K562 (cell line): ENCODE measurements at regions not wholly inside any gene's neighbourhood (a gene's known extent, or its start where the extent isn't known, plus 50 kb on each side); places are given as distances from the start of the nearest gene placed in this dataset.

Source experiments
- ATAC-seq: fragments of 200-7000 bp; cut with Tn5 transposase; 3 replicates; pipeline ENCODE4 v1.9.1; 2020; ENCODE audit warnings: moderate library complexity
- BruUV-seq: library from RNA; stranded (reverse); fragments of 400-500 nt; replicated peaks from 2 replicates; lab custom pipeline; 2021; lab: Mats Ljungman, UMichigan
- CTCF ChIA-PET: fragments of 300-600 bp; formaldehyde crosslinking; extraction: SDS; loops from one replicate; lab custom pipeline; 2021; ENCODE audit warnings: low intra/inter-chr PET ratio; lab: Yijun Ruan, JAX
- POLR2A ChIA-PET: fragments of 300-600, 350-650 bp; sonication (Branson Sonifier 250); formaldehyde crosslinking; extraction: SDS; loops from one replicate; lab custom pipeline; 2021; ENCODE audit warnings: antibody characterized with exemption, inconsistent platforms; lab: Yijun Ruan, JAX
- DNase-seq, 4 experiments: peaks; one replicate each; pipeline versions ENCODE4 v3.0.0 to v3.0.0-alpha.2; 2011 to 2018; ENCODE audit warnings: low spot score in 3 of 4, mixed read lengths in 3 of 4; ENCODE audit errors: extremely low read depth in 1 of 4
- FAIRE-seq: peaks from 2 replicates; lab custom pipeline; 2011; peaks lifted over from hg19 to GRCh38; lab: Jason Lieb, UNC
- H2AFZ ChIP-seq: 2 replicates; pipeline ENCODE4 v1.6.0; 2011; ENCODE audit warnings: low read depth, low read length, control low read depth, inconsistent platforms
- H3K27ac ChIP-seq: fragments of 200-600 bp; 3 replicates; pipeline ENCODE4 v1.8.0; 2011; ENCODE audit warnings: low read depth, mild to moderate bottlenecking, control low read depth, inconsistent platforms, low read length, moderate library complexity, mixed read lengths; ENCODE audit errors: extremely low read depth
- H3K27me3 ChIP-seq, 2 experiments: fragments of 300-600 bp in 1 of 2; 2 replicates in 1 of 2; 3 replicates in 1 of 2; pipeline versions ENCODE4 v1.6.0 to v1.8.0; 2011; ENCODE audit warnings: inconsistent platforms in 2 of 2, low read length in 2 of 2, mild to moderate bottlenecking in 1 of 2, mixed read lengths in 1 of 2, moderate library complexity in 1 of 2; ENCODE audit not compliant: control insufficient read depth in 2 of 2, insufficient read depth in 2 of 2
- H3K36me3 ChIP-seq: fragments of 300-600 bp; 3 replicates; pipeline ENCODE4 v1.8.0; 2011; ENCODE audit warnings: mild to moderate bottlenecking, low read length, inconsistent platforms; ENCODE audit not compliant: control insufficient read depth, insufficient read depth
- H3K4me1 ChIP-seq, 2 experiments: fragments of 200-600 bp in 1 of 2; replicated peaks in 1 of 2; 2 replicates in 1 of 2; 3 replicates in 1 of 2; pipeline versions ENCODE4 v1.5.1 to v1.8.0; 2011; ENCODE audit warnings: inconsistent platforms in 2 of 2, low read length in 2 of 2, mild to moderate bottlenecking in 1 of 2, mixed read lengths in 1 of 2, moderate library complexity in 1 of 2; ENCODE audit not compliant: control insufficient read depth in 2 of 2, insufficient read depth in 2 of 2
- H3K4me2 ChIP-seq: 2 replicates; pipeline ENCODE4 v1.6.1; 2011; ENCODE audit warnings: low read length, control low read depth, inconsistent platforms, mixed read lengths; ENCODE audit not compliant: insufficient read depth
- H3K4me3 ChIP-seq: fragments of 200-600 bp; sonication (generic), shearing (Covaris generic); 2 replicates; pipeline ENCODE4 v1.5.1; 2016; ENCODE audit warnings: control low read depth, inconsistent platforms
- H3K79me2 ChIP-seq: fragments of 200-600 bp; 3 replicates; pipeline ENCODE4 v1.8.0; 2011; ENCODE audit warnings: low read length, inconsistent platforms; ENCODE audit not compliant: control insufficient read depth, insufficient read depth
- H3K9ac ChIP-seq, 2 experiments: 2 replicates each; pipeline versions ENCODE4 v1.6.0 to v1.6.1; 2011; ENCODE audit warnings: low read depth in 2 of 2, low read length in 2 of 2, control low read depth in 1 of 2, inconsistent platforms in 1 of 2, mild to moderate bottlenecking in 1 of 2, mixed read lengths in 1 of 2; ENCODE audit not compliant: insufficient read depth in 1 of 2
- H3K9me1 ChIP-seq: one replicate; pipeline ENCODE4 v1.6.0; 2011; ENCODE audit warnings: inconsistent platforms, mild to moderate bottlenecking, low read length, moderate library complexity; ENCODE audit not compliant: control insufficient read depth, insufficient read depth
- H3K9me3 ChIP-seq: replicated peaks from 2 replicates; pipeline ENCODE4 v1.5.1; 2011; ENCODE audit warnings: low read depth, low read length, inconsistent platforms; ENCODE audit not compliant: control insufficient read depth, insufficient read depth
- H4K20me1 ChIP-seq: replicated peaks from 2 replicates; pipeline ENCODE4 v1.6.1; 2011; ENCODE audit warnings: low read length, inconsistent platforms, mixed read lengths; ENCODE audit not compliant: control insufficient read depth, insufficient read depth
- FOS ChIP-seq: IDR thresholded peaks from 3 replicates; pipeline ENCODE4 v1.6.1; 2011; ENCODE audit not compliant: insufficient read length; ENCODE audit errors: extremely low read depth
- HSF4 ChIP-seq: fragments of 250-450 bp; sonication (Bioruptor Pico); IDR thresholded peaks from 2 replicates; pipeline ENCODE4 v2.1.2; 2022; ENCODE audit warnings: mild to moderate bottlenecking, moderate library complexity, borderline replicate concordance
- NEUROD1 ChIP-seq: fragments of 150-350 bp; IDR thresholded peaks from 2 replicates; pipeline ENCODE4 v1.6.1; 2014; ENCODE audit warnings: borderline replicate concordance, low read length, low read depth; ENCODE audit not compliant: partially characterized antibody
- SRSF7 ChIP-seq: fragments of 200-400 bp; formaldehyde crosslinking; optimal IDR thresholded peaks from 2 replicates; pipeline ENCODE3; 2017; ENCODE audit warnings: mild to moderate bottlenecking, low read depth, low read length
- TFAM ChIP-seq: fragments of 250-450 bp; sonication (Bioruptor Pico); conservative IDR thresholded peaks from 2 replicates; pipeline ENCODE4 v1.5.0; 2021; ENCODE audit warnings: mild to moderate bottlenecking, moderate library complexity
- WGBS: fragments of 100-300 bp; shearing (Covaris generic); methylation state at CpG from one replicate; pipeline ENCODE4 v1.1.6; 2016; ENCODE audit warnings: low coverage, mixed read lengths; ENCODE audit not compliant: insufficient coverage; ENCODE audit errors: missing lambda C conversion rate; 5-methylcytosine and 5-hydroxymethylcytosine counted together
- in situ Hi-C: fragments of 300-500 bp; cut with MboI; formaldehyde crosslinking; loops from 4 replicates; pipeline ENCODE4 v1.15.0; 2018; ENCODE audit warnings: inconsistent platforms, mixed read lengths
- intact Hi-C: fragments of 100-400 bp; cut with micrococcal nuclease; formaldehyde crosslinking; loops from 2 replicates; pipeline ENCODE4 v1.14.2; 2022
- TF ChIP-seq, protein P1 (sequence below), 2 experiments: fragments of 450-650 bp; IDR thresholded peaks; 2 replicates each; pipeline ENCODE4 v1.6.1; 2016

DNA sequence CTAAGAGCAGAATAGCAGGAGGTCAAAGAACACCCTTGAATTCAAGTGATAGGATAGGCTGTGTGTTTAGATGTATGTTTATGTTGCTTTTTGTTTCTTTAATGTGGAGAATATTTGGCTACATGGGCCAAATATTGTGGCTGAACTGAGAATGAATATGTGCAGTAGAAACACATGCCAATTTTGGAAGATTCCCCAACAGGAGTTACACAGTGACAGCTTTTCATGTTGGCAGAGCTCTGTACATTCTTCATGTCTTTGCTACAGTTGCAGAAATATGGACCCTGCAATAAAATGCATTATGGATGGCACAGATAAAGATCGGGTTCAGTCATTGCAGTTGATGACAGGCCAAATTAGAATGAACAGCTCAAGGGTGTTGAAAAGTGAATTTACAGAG, 82.8 kb upstream of the SLC4A4 start:
- Histone ChIP-seq H4K20me1 (no peaks in the 10 kb centered on the region), H2AFZ (no peak overlapping the region), H3K79me2 (no peaks in the 10 kb centered on the region), H3K4me1 (no peaks in the 10 kb centered on the region), H3K9me3 (no peaks in the 10 kb centered on the region), H3K4me2 (no peak overlapping the region), H3K4me3 (no peak overlapping the region), H3K36me3 (no peaks in the 10 kb centered on the region), H3K27me3 (peaks cover 0 to 7% of the 10 kb centered on the region in 2 experiments; a peak in 1 of 5 replicates), H3K9me1 (no peaks in the 10 kb centered on the region), H3K9ac (no peak overlapping the region), H3K27ac (no peak overlapping the region)
- ATAC-seq (no peak), DNase-seq (no peak), FAIRE-seq (no peak)
- POLR2A ChIA-PET: interaction anchor here (1.0 to 1.1 kb wide), 2 partner anchors 10 to 33 kb away, joined by 3 to 4 read pairs; no protein-coding TSS in a partner anchor
- intact Hi-C loops: no loop called here
- no TSS peak for BruUV-seq
- TF ChIP-seq FOS (no peak), SRSF7 (no peak), HSF4 (CRISPR knock-in tag) (no peak), TFAM (CRISPR knock-in tag) (no peak), NEUROD1 (no peak)
- TF ChIP-seq, protein P1, sequence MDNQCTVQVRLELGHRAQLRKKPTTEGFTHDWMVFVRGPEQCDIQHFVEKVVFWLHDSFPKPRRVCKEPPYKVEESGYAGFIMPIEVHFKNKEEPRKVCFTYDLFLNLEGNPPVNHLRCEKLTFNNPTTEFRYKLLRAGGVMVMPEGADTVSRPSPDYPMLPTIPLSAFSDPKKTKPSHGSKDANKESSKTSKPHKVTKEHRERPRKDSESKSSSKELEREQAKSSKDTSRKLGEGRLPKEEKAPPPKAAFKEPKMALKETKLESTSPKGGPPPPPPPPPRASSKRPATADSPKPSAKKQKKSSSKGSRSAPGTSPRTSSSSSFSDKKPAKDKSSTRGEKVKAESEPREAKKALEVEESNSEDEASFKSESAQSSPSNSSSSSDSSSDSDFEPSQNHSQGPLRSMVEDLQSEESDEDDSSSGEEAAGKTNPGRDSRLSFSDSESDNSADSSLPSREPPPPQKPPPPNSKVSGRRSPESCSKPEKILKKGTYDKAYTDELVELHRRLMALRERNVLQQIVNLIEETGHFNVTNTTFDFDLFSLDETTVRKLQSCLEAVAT (IDR thresholded peaks at IDR 0.05): no peak
- 0% methylated on average over 1 of the region's 1 CpG for WGBS
- CTCF ChIA-PET: no interaction called here
- in situ Hi-C loops: loop anchor here (25.0 kb wide), 1 partner anchor 456 kb away; no protein-coding TSS in a partner anchor
